Activated naive CD4-positive, alpha-beta T cell treated with anti-CD3 and anti-CD28 coated beads, Interleukin-2, amount 10 ng/mL, durations not matched to agents 7 days and 5 days (primary cell): ENCODE measurements at regions not wholly inside any gene's neighbourhood (a gene's known extent, or its start where the extent isn't known, plus 50 kb on each side); places are given as distances from the start of the nearest gene placed in this dataset.

Experiments
- CTCF ChIA-PET: fragments of 350-600 bp; sonication (Branson Sonifier 250); formaldehyde crosslinking; loops from one replicate; lab custom pipeline; 2021; ENCODE audit warnings: antibody characterized with exemption; lab: Charles Lee
- DNase-seq: peaks from one replicate; pipeline ENCODE4 v3.0.0-alpha.2; 2020
- H3K27ac Mint-ChIP-seq: one replicate; pipeline ENCODE4 v1.8.0; 2021; ENCODE audit warnings: mild to moderate bottlenecking, moderate library complexity, mixed read lengths
- H3K27me3 Mint-ChIP-seq: one replicate; pipeline ENCODE4 v1.8.0; 2021; ENCODE audit warnings: mild to moderate bottlenecking, mixed read lengths
- H3K36me3 Mint-ChIP-seq: one replicate; pipeline ENCODE4 v1.8.0; 2021; ENCODE audit warnings: mixed read lengths
- H3K4me1 Mint-ChIP-seq: one replicate; pipeline ENCODE4 v1.8.0; 2021; ENCODE audit warnings: mixed read lengths
- H3K4me3 Mint-ChIP-seq: one replicate; pipeline ENCODE4 v1.8.0; 2021; ENCODE audit warnings: mild to moderate bottlenecking, moderate library complexity, mixed read lengths
- H3K9me3 Mint-ChIP-seq: one replicate; pipeline ENCODE4 v1.8.0; 2021; ENCODE audit warnings: mixed read lengths

GRCh38 chr1:221084681-221085080 lies 205.4 kb downstream of the HLX start:
- CTCF ChIA-PET, result no interaction called here

GRCh38 chr1:221085701-221086375 lies 206.6 kb downstream of the HLX start:
- CTCF ChIA-PET, result no interaction called here
- no peak for DNase-seq
- Mint-ChIP-seq H3K27ac (no peak overlapping the region), H3K36me3 (no peaks in the 10 kb centered on the region), H3K4me1 (no peaks in the 10 kb centered on the region), H3K4me3 (no peak overlapping the region), H3K27me3 (no peaks in the 10 kb centered on the region), H3K9me3 (no peaks in the 10 kb centered on the region)

More at GRCh38 chr1:221084681-221085080, 205.4 kb downstream of the HLX start:
- DNase-seq, result no peak
- H3K9me3 Mint-ChIP-seq, result no peaks in the 10 kb centered on the region
- H3K36me3 Mint-ChIP-seq, result no peaks in the 10 kb centered on the region
- no peak overlapping the region for H3K27ac Mint-ChIP-seq
- no peaks in the 10 kb centered on the region for H3K27me3 Mint-ChIP-seq
- no peak overlapping the region for H3K4me3 Mint-ChIP-seq
- H3K4me1 Mint-ChIP-seq, result no peaks in the 10 kb centered on the region

GRCh38 chr1:221087919-221088318 lies 208.7 kb downstream of the HLX start:
- CTCF ChIA-PET, result no interaction called here
- Mint-ChIP-seq H3K4me1 (no peaks in the 10 kb centered on the region), H3K27ac (no peak overlapping the region), H3K27me3 (no peaks in the 10 kb centered on the region), H3K9me3 (no peaks in the 10 kb centered on the region), H3K36me3 (no peaks in the 10 kb centered on the region), H3K4me3 (no peak overlapping the region)
- DNase-seq, result no peak

- no peaks in the 10 kb centered on the region for H3K36me3 Mint-ChIP-seq
- no peak overlapping the region for H3K27ac Mint-ChIP-seq
- H3K4me1 Mint-ChIP-seq, result no peaks in the 10 kb centered on the region
- no peaks in the 10 kb centered on the region for H3K27me3 Mint-ChIP-seq
- no peaks in the 10 kb centered on the region for H3K9me3 Mint-ChIP-seq
- no peak for DNase-seq
- CTCF ChIA-PET, result no interaction called here
- H3K4me3 Mint-ChIP-seq, result no peak overlapping the region
Observed at GRCh38 chr1:221089273-221089672, 210.0 kb downstream of the HLX start.

GRCh38 chr1:221089803-221090202 lies 210.6 kb downstream of the HLX start:
- Mint-ChIP-seq H3K4me1 (no peaks in the 10 kb centered on the region), H3K4me3 (no peak overlapping the region), H3K36me3 (no peaks in the 10 kb centered on the region), H3K27me3 (no peaks in the 10 kb centered on the region), H3K27ac (no peak overlapping the region), H3K9me3 (no peaks in the 10 kb centered on the region)
- CTCF ChIA-PET, result no interaction called here
- no peak for DNase-seq

GRCh38 chr1:221093903-221094791 lies 214.9 kb downstream of the HLX start:
- Mint-ChIP-seq H3K36me3 (no peaks in the 10 kb centered on the region), H3K27me3 (no peaks in the 10 kb centered on the region), H3K4me1 (no peaks in the 10 kb centered on the region), H3K4me3 (no peak overlapping the region), H3K27ac (no peak overlapping the region), H3K9me3 (peaks cover 3% of the 10 kb centered on the region)
- CTCF ChIA-PET, result no interaction called here
- DNase-seq, result no peak

GRCh38 chr1:221097479-221098281 lies 218.4 kb downstream of the HLX start:
- Mint-ChIP-seq H3K36me3 (no peaks in the 10 kb centered on the region), H3K27me3 (no peaks in the 10 kb centered on the region), H3K27ac (no peak overlapping the region), H3K4me3 (no peak overlapping the region), H3K9me3 (peaks cover 8% of the 10 kb centered on the region), H3K4me1 (no peaks in the 10 kb centered on the region)
- CTCF ChIA-PET, result no interaction called here
- no peak for DNase-seq

- no peak overlapping the region for H3K4me3 Mint-ChIP-seq
- peaks cover 8% of the 10 kb centered on the region for H3K9me3 Mint-ChIP-seq
- no peaks in the 10 kb centered on the region for H3K4me1 Mint-ChIP-seq
- DNase-seq, result no peak
- H3K27me3 Mint-ChIP-seq, result no peaks in the 10 kb centered on the region
- H3K27ac Mint-ChIP-seq, result no peak overlapping the region
- H3K36me3 Mint-ChIP-seq, result no peaks in the 10 kb centered on the region
- CTCF ChIA-PET, result no interaction called here
Observed at GRCh38 chr1:221098471-221099405, 219.5 kb downstream of the HLX start.

GRCh38 chr1:221099747-221100595 lies 220.7 kb downstream of the HLX start:
- DNase-seq, result no peak
- no peaks in the 10 kb centered on the region for H3K4me1 Mint-ChIP-seq
- CTCF ChIA-PET, result interaction anchor here (0.7 kb wide), 1 partner anchor 272 kb away, joined by 3 read pairs; no protein-coding TSS in a partner anchor
- H3K4me3 Mint-ChIP-seq, result no peak overlapping the region
- peaks cover 8% of the 10 kb centered on the region for H3K9me3 Mint-ChIP-seq
- no peaks in the 10 kb centered on the region for H3K27me3 Mint-ChIP-seq
- no peak overlapping the region for H3K27ac Mint-ChIP-seq
- H3K36me3 Mint-ChIP-seq, result no peaks in the 10 kb centered on the region

GRCh38 chr1:221100611-221101010 lies 221.4 kb downstream of the HLX start:
- DNase-seq, result no peak
- H3K27ac Mint-ChIP-seq, result no peak overlapping the region
- no peaks in the 10 kb centered on the region for H3K36me3 Mint-ChIP-seq
- H3K4me3 Mint-ChIP-seq, result no peak overlapping the region
- H3K9me3 Mint-ChIP-seq, result peaks cover 8% of the 10 kb centered on the region
- no peaks in the 10 kb centered on the region for H3K27me3 Mint-ChIP-seq
- CTCF ChIA-PET, result interaction anchor here (0.7 kb wide), 1 partner anchor 273 kb away, joined by 3 read pairs; no protein-coding TSS in a partner anchor
- no peaks in the 10 kb centered on the region for H3K4me1 Mint-ChIP-seq

GRCh38 chr1:221101807-221102605 lies 222.8 kb downstream of the HLX start:
- peaks cover 8% of the 10 kb centered on the region for H3K9me3 Mint-ChIP-seq
- H3K36me3 Mint-ChIP-seq, result no peaks in the 10 kb centered on the region
- no peak for DNase-seq
- H3K27me3 Mint-ChIP-seq, result no peaks in the 10 kb centered on the region
- H3K4me3 Mint-ChIP-seq, result no peak overlapping the region
- H3K27ac Mint-ChIP-seq, result no peak overlapping the region
- no peaks in the 10 kb centered on the region for H3K4me1 Mint-ChIP-seq
- CTCF ChIA-PET, result no interaction called here

- H3K4me1 Mint-ChIP-seq, result no peaks in the 10 kb centered on the region
- DNase-seq, result no peak
- CTCF ChIA-PET, result no interaction called here
- no peak overlapping the region for H3K4me3 Mint-ChIP-seq
- H3K27me3 Mint-ChIP-seq, result no peaks in the 10 kb centered on the region
- H3K9me3 Mint-ChIP-seq, result peaks cover 2% of the 10 kb centered on the region
- H3K36me3 Mint-ChIP-seq, result no peaks in the 10 kb centered on the region
- no peak overlapping the region for H3K27ac Mint-ChIP-seq
Observed at GRCh38 chr1:221104596-221104995, 225.4 kb downstream of the HLX start.
